Thoracic aorta (tissue), 2 donors: ENCODE measurements at regions not wholly inside any gene's neighbourhood (a gene's known extent, or its start where the extent isn't known, plus 50 kb on each side); places are given as distances from the start of the nearest gene placed in this dataset.

Source experiments
- ATAC-seq: fragments of 150-250 bp; one replicate; pipeline ENCODE4 v1.8.0; 2017; ENCODE audit warnings: low read depth; ENCODE audit not compliant: insufficient number of reproducible peaks, low FRiP score
- DNase-seq: peaks from one replicate; pipeline ENCODE4 v3.0.0-alpha.2; 2020; ENCODE audit warnings: low spot score
- H3K27ac ChIP-seq, 2 donors: fragments of 200-600 bp; sonication (generic); 1 replicate in 1 of 2; 2 replicates in 1 of 2; pipeline ENCODE4 v1.5.1; 2016; ENCODE audit warnings: mild to moderate bottlenecking in 2 of 2, moderate library complexity in 2 of 2
- H3K27me3 ChIP-seq: fragments of 200-600 bp; sonication (generic); replicated peaks from 2 replicates; pipeline ENCODE4 v1.6.0; 2016; ENCODE audit warnings: mild to moderate bottlenecking; ENCODE audit not compliant: insufficient read depth
- H3K36me3 ChIP-seq: fragments of 200-600 bp; sonication (generic); one replicate; pipeline ENCODE4 v1.5.1; 2016
- H3K4me1 ChIP-seq, 2 donors: fragments of 200-600 bp; sonication (generic); 1 replicate in 1 of 2; 2 replicates in 1 of 2; pipeline versions ENCODE4 v1.5.1 to v1.6.0; 2016; ENCODE audit warnings: low read depth in 2 of 2, mild to moderate bottlenecking in 1 of 2; ENCODE audit not compliant: control insufficient read depth in 1 of 2
- H3K4me3 ChIP-seq: fragments of 200-600 bp; sonication (generic); 2 replicates; pipeline ENCODE4 v1.5.1; 2016; ENCODE audit warnings: mild to moderate bottlenecking
- H3K9me3 ChIP-seq: fragments of 200-600 bp; sonication (generic); 2 replicates; pipeline ENCODE4 v1.5.1; 2016
- CTCF ChIP-seq: fragments of 200-600 bp; sonication (generic); IDR thresholded peaks from one replicate; pipeline ENCODE4 v1.5.1; 2019; ENCODE audit warnings: antibody characterized with exemption

GRCh38 chr4:152087335-152087734 lies 326.5 kb upstream of the GATB start:
- Histone ChIP-seq H3K4me3 (no peak overlapping the region), H3K27ac (no peak overlapping the region), H3K9me3 (no peaks in the 10 kb centered on the region), H3K4me1 (no peaks in the 10 kb centered on the region), H3K27me3 (no peaks in the 10 kb centered on the region), H3K36me3 (no peaks in the 10 kb centered on the region)
- no peak for TF ChIP-seq CTCF
- ATAC-seq (no peak), DNase-seq (no peak)

- Histone ChIP-seq H3K27me3 (no peaks in the 10 kb centered on the region), H3K36me3 (no peaks in the 10 kb centered on the region), H3K27ac (no peak overlapping the region), H3K4me3 (no peak overlapping the region), H3K9me3 (no peaks in the 10 kb centered on the region), H3K4me1 (no peaks in the 10 kb centered on the region)
- no peak for DNase-seq
- TF ChIP-seq CTCF: no peak
- no peak for ATAC-seq
Measured at GRCh38 chr4:152085657-152086056, 324.9 kb upstream of the GATB start.

GRCh38 chr4:152083338-152083737 lies 322.5 kb upstream of the GATB start:
- no peak for DNase-seq
- H3K27ac ChIP-seq: no peak overlapping the region
- H3K9me3 ChIP-seq: no peaks in the 10 kb centered on the region
- no peak for TF ChIP-seq CTCF
- H3K27me3 ChIP-seq: no peaks in the 10 kb centered on the region
- no peak overlapping the region for H3K4me3 ChIP-seq
- no peaks in the 10 kb centered on the region for H3K36me3 ChIP-seq
- H3K4me1 ChIP-seq: no peaks in the 10 kb centered on the region
- no peak for ATAC-seq

GRCh38 chr4:152081024-152081423 lies 320.2 kb upstream of the GATB start:
- TF ChIP-seq CTCF: no peak
- Histone ChIP-seq H3K36me3 (no peaks in the 10 kb centered on the region), H3K9me3 (no peaks in the 10 kb centered on the region)

GRCh38 chr4:152079543-152080293 lies 318.9 kb upstream of the GATB start:
- ATAC-seq: no peak
- H3K4me1 ChIP-seq: no peaks in the 10 kb centered on the region

More at GRCh38 chr4:152081024-152081423, 320.2 kb upstream of the GATB start:
- Histone ChIP-seq H3K27ac (no peak overlapping the region), H3K27me3 (no peaks in the 10 kb centered on the region), H3K4me1 (no peaks in the 10 kb centered on the region), H3K4me3 (no peak overlapping the region)
- DNase-seq (no peak), ATAC-seq (no peak)

More at GRCh38 chr4:152079543-152080293, 318.9 kb upstream of the GATB start:
- no peak for TF ChIP-seq CTCF
- H3K9me3 ChIP-seq: no peaks in the 10 kb centered on the region
- no peak overlapping the region for H3K4me3 ChIP-seq
- H3K27ac ChIP-seq: no peak overlapping the region
- no peaks in the 10 kb centered on the region for H3K27me3 ChIP-seq
- DNase-seq: no peak
- H3K36me3 ChIP-seq: no peaks in the 10 kb centered on the region
